ENCODE measurements at regions not wholly inside any gene's neighbourhood (a gene's known extent, or its start where the extent isn't known, plus 50 kb on each side); places are given as distances from the start of the nearest gene placed in this dataset.

- no peak for TF ChIP-seq CTCF (IDR thresholded peaks at IDR 0.05)
- TF ChIP-seq POLR2AphosphoS5 (IDR thresholded peaks at IDR 0.05), result no peak
- no peak for TF ChIP-seq EP300 (IDR thresholded peaks at IDR 0.05)
- TF ChIP-seq POLR2A (IDR thresholded peaks at IDR 0.05), result no peak
Observed at GRCh38 chr6:94367316-94367715, 948.0 kb upstream of the EPHA7 start.
